Prostate gland (tissue), 2 donors: ENCODE measurements at regions not wholly inside any gene's neighbourhood (a gene's known extent, or its start where the extent isn't known, plus 50 kb on each side); places are given as distances from the start of the nearest gene placed in this dataset.
"Not testable (repeated sequence)": the region's sequence is repeated elsewhere in the genome, so short reads cannot be mapped to it uniquely, and the experiment has no call there.

Source experiments
- DNase-seq: peaks from one replicate; pipeline ENCODE4 v3.0.0-alpha.2; 2019; ENCODE audit warnings: low spot score
- H3K27ac ChIP-seq, 2 donors: fragments of 200-600 bp; sonication (generic); 2 replicates each; pipeline ENCODE4 v1.5.1; 2017 to 2019
- H3K27me3 ChIP-seq: fragments of 200-600 bp; sonication (generic); replicated peaks from 2 replicates; pipeline ENCODE4 v1.5.1; 2019; ENCODE audit not compliant: insufficient read depth
- H3K36me3 ChIP-seq, 2 donors: fragments of 200-600 bp; sonication (generic); 1 replicate in 1 of 2; 2 replicates in 1 of 2; pipeline versions ENCODE4 v1.5.1 to v1.8.1; 2017 to 2019
- H3K4me1 ChIP-seq: fragments of 200-600 bp; sonication (generic); replicated peaks from 2 replicates; pipeline ENCODE4 v1.5.1; 2019
- H3K4me3 ChIP-seq, 2 donors: fragments of 200-600 bp; sonication (generic); 2 replicates each; pipeline ENCODE4 v1.5.1; 2017 to 2019
- H3K9me3 ChIP-seq: fragments of 200-600 bp; sonication (generic); 2 replicates; pipeline ENCODE4 v1.5.1; 2017
- CTCF ChIP-seq, 4 experiments: fragments of 200-600 bp in 2 of 4; fragments of 450-650 bp in 2 of 4; sonication (generic) in 2 of 4; IDR thresholded peaks; 1 replicate in 3 of 4; 2 replicates in 1 of 4; pipeline ENCODE4 v1.5.1; 2016 to 2019; ENCODE audit warnings: antibody characterized with exemption in 4 of 4, mild to moderate bottlenecking in 2 of 4, moderate library complexity in 2 of 4
- POLR2A ChIP-seq: fragments of 450-650 bp; IDR thresholded peaks from one replicate; pipeline ENCODE4 v1.6.1; 2016; ENCODE audit warnings: antibody characterized with exemption, mild to moderate bottlenecking
- POLR2AphosphoS5 ChIP-seq: sonication (generic); formaldehyde crosslinking; IDR thresholded peaks from one replicate; pipeline ENCODE4 v1.6.1; 2017; ENCODE audit warnings: antibody characterized with exemption
- WGBS: methylation state at CpG from one replicate; pipeline ENCODE4 v1.1.5; 2018; 5-methylcytosine and 5-hydroxymethylcytosine counted together
- intact Hi-C: fragments of 100-400 bp; cut with DNase I; formaldehyde crosslinking; loops from one replicate; pipeline ENCODE4 v1.14.2; 2022

- Histone ChIP-seq H3K4me1 (no peaks in the 10 kb centered on the region), H3K36me3 (no peaks in the 10 kb centered on the region), H3K27ac (no peak overlapping the region), H3K27me3 (no peaks in the 10 kb centered on the region), H3K9me3 (no peaks in the 10 kb centered on the region), H3K4me3 (no peak overlapping the region)
- TF ChIP-seq CTCF (IDR thresholded peaks at IDR 0.05), result no peak
- TF ChIP-seq POLR2AphosphoS5, result no peak
- TF ChIP-seq POLR2A, result no peak
- intact Hi-C loops, result no loop called here
- DNase-seq, result no peak
These were observed 393.2 kb downstream of the SUCLG1 start for GRCh38 chr2:84065857-84066256.

DNA sequence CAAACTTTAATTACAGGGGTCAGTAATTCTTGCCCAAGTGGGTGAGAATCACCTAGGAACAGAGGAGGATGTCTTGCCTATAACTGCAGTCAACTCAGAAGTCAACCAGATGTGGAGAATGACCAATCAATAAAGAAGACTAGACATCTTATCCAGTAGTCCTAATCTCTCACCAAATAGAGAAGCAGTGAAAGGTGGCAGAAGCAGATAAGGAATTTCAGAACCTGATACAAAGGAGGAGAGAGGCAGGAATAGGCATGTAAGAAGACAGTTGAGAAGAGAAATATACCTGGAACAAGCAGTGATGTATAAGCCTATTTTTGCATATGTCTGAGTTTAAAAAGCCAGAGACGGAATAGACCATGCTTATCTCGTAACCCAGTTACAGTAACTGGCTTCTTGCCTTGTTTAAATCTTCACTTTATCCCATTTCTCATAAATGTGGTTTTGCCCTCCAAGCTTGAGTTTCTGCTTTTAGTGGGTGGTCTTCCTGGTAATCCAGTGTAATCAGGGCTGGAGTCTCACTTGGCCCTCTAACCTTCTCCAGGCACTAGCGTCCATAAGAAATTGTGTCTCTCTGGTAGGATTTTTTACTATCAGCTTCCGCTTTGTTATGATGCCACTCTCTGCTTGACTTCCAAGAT is 401.0 kb downstream of the SUCLG1 start:
- Histone ChIP-seq H3K27ac (no peak overlapping the region), H3K36me3 (no peaks in the 10 kb centered on the region), H3K27me3 (no peaks in the 10 kb centered on the region), H3K9me3 (no peaks in the 10 kb centered on the region), H3K4me3 (no peak overlapping the region), H3K4me1 (no peaks in the 10 kb centered on the region)
- TF ChIP-seq POLR2A, result no peak
- no peak for TF ChIP-seq POLR2AphosphoS5
- TF ChIP-seq CTCF (IDR thresholded peaks at IDR 0.05), result no peak
- 91% methylated on average over 4 of the region's 4 CpGs for WGBS
- DNase-seq, result no peak
- intact Hi-C loops, result no loop called here

- DNase-seq, result peak; percentile 7
- H3K36me3 ChIP-seq, result no peaks in the 10 kb centered on the region
- 20% methylated on average over 1 of the region's 1 CpG for WGBS
- no peaks in the 10 kb centered on the region for H3K4me1 ChIP-seq
- H3K9me3 ChIP-seq, result no peaks in the 10 kb centered on the region
- no peak overlapping the region for H3K4me3 ChIP-seq
- intact Hi-C loops, result no loop called here
- no peaks in the 10 kb centered on the region for H3K27me3 ChIP-seq
- H3K27ac ChIP-seq, result no peak overlapping the region
- TF ChIP-seq POLR2A (no peak), CTCF (IDR thresholded peaks at IDR 0.05) (no peak), POLR2AphosphoS5 (no peak)
These were observed 403.3 kb downstream of the SUCLG1 start for GRCh38 chr2:84055816-84056215.

DNA sequence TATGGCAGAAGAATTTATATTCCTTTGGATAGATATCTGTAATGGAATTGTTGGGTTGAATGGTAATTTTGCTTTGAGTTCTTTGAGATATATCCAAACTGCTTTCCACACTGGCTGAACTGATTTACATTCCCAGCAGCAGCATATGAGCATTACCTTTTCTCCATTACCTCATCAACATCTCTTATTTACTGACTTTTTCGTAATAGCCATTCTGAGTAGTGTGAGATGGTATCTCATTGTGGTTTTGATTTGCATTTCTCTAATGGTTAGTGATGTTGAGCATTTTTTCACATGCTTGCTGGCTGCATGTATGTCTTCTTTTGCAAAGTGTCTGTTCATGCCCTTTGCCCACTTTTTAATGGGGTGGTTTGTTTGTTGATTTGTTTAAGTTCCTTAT is 404.5 kb downstream of the SUCLG1 start:
- 54% methylated on average over 1 of the region's 1 CpG for WGBS
- intact Hi-C loops, result not testable (repeated sequence)

DNA sequence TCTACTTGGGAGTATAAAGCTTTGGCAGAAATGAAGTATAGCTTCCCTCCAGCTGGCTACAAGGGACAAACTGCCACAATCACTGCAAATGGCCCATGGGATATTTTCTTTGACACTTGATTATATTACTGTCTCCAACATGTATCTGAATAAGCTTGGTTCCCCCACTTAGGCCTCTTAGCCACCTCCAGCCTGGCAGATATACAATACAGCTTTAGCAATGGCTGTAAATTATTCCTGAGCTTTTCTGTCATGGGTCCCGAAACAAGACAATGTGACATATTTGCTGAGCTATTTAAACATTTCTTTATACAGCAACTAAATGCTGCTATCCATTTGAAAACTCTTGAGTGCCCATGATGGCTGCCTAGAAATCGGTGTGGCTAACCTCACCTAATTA is 406.2 kb downstream of the SUCLG1 start:
- H3K27ac ChIP-seq, result no peak overlapping the region
- H3K4me1 ChIP-seq, result no peaks in the 10 kb centered on the region
- H3K36me3 ChIP-seq, result no peaks in the 10 kb centered on the region
- TF ChIP-seq POLR2AphosphoS5 (no peak), POLR2A (no peak), CTCF (IDR thresholded peaks at IDR 0.05) (no peak)
- H3K9me3 ChIP-seq, result no peaks in the 10 kb centered on the region
- no peaks in the 10 kb centered on the region for H3K27me3 ChIP-seq
- DNase-seq, result no peak
- intact Hi-C loops, result no loop called here
- no peak overlapping the region for H3K4me3 ChIP-seq
- 43% methylated on average over 2 of the region's 2 CpGs for WGBS

More for the DNA sequence above, 404.5 kb downstream of the SUCLG1 start:
- not testable (repeated sequence) for H3K36me3 ChIP-seq, H3K27me3 ChIP-seq, H3K4me3 ChIP-seq, H3K4me1 ChIP-seq, H3K27ac ChIP-seq, H3K9me3 ChIP-seq, DNase-seq
